DND-41 (cell line): ENCODE measurements at regions not wholly inside any gene's neighbourhood (a gene's known extent, or its start where the extent isn't known, plus 50 kb on each side); places are given as distances from the start of the nearest gene placed in this dataset.

ENCODE experiments used
- EZH2 ChIP-seq: IDR thresholded peaks from 3 replicates; pipeline ENCODE4 v1.6.1; 2012; ENCODE audit warnings: borderline replicate concordance, low read depth, mild to moderate bottlenecking, moderate library complexity, low read length, inconsistent platforms; ENCODE audit not compliant: severe bottlenecking
- TF ChIP-seq, protein P1 (sequence below): IDR thresholded peaks from 2 replicates; pipeline ENCODE4 v1.5.1; 2012; ENCODE audit warnings: borderline replicate concordance, low read length, moderate library complexity, mild to moderate bottlenecking; ENCODE audit not compliant: poor library complexity, severe bottlenecking; ENCODE audit errors: extremely low read depth

GRCh38 chr1:56331207-56331891 is 248.0 kb downstream of the PLPP3 start:
- TF ChIP-seq, protein P1, sequence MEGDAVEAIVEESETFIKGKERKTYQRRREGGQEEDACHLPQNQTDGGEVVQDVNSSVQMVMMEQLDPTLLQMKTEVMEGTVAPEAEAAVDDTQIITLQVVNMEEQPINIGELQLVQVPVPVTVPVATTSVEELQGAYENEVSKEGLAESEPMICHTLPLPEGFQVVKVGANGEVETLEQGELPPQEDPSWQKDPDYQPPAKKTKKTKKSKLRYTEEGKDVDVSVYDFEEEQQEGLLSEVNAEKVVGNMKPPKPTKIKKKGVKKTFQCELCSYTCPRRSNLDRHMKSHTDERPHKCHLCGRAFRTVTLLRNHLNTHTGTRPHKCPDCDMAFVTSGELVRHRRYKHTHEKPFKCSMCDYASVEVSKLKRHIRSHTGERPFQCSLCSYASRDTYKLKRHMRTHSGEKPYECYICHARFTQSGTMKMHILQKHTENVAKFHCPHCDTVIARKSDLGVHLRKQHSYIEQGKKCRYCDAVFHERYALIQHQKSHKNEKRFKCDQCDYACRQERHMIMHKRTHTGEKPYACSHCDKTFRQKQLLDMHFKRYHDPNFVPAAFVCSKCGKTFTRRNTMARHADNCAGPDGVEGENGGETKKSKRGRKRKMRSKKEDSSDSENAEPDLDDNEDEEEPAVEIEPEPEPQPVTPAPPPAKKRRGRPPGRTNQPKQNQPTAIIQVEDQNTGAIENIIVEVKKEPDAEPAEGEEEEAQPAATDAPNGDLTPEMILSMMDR: no peak
- TF ChIP-seq EZH2: no peak
